SK-N-SH treated with all-trans-retinoic acid at 6 μM for 48 hours (cell line): ENCODE measurements at regions not wholly inside any gene's neighbourhood (a gene's known extent, or its start where the extent isn't known, plus 50 kb on each side); places are given as distances from the start of the nearest gene placed in this dataset.
A peak's percentile ranks its signal among the peaks of the same experiment; 100 is the strongest.
"Not testable (repeated sequence)": the region's sequence is repeated elsewhere in the genome, so short reads cannot be mapped to it uniquely, and the experiment has no call there.

Experiments used
- ATAC-seq: fragments of 200-7000 bp; cut with Tn5 transposase; 3 replicates; pipeline ENCODE4 v1.9.1; 2020; ENCODE audit warnings: mild to moderate bottlenecking, moderate library complexity
- ARNTL ChIP-seq: fragments of 450-650 bp; formaldehyde crosslinking; IDR thresholded peaks from 2 replicates; pipeline ENCODE4 v1.5.0; 2020; ENCODE audit warnings: low read depth, mild to moderate bottlenecking, moderate library complexity, borderline replicate concordance
- BACH2 ChIP-seq: fragments of 250-450 bp; sonication (Bioruptor Pico); IDR thresholded peaks from 2 replicates; pipeline ENCODE4 v1.9.0; 2021; ENCODE audit warnings: mild to moderate bottlenecking, borderline replicate concordance
- CSDC2 ChIP-seq: fragments of 250-450 bp; sonication (Bioruptor Pico); IDR thresholded peaks from 2 replicates; pipeline ENCODE4 v1.5.0; 2020; ENCODE audit warnings: mild to moderate bottlenecking, moderate library complexity
- CSRNP3 ChIP-seq: fragments of 250-450 bp; sonication (Bioruptor Pico); IDR thresholded peaks from 2 replicates; pipeline ENCODE4 v1.5.1; 2021; ENCODE audit warnings: mild to moderate bottlenecking, moderate library complexity
- ESRRG ChIP-seq: fragments of 250-450 bp; sonication (Bioruptor Pico); IDR thresholded peaks from 2 replicates; pipeline ENCODE4 v1.6.1; 2021; ENCODE audit warnings: mild to moderate bottlenecking
- GLIS3 ChIP-seq: fragments of 250-450 bp; sonication (Bioruptor Pico); IDR thresholded peaks from 2 replicates; pipeline ENCODE4 v1.5.0; 2020; ENCODE audit warnings: mild to moderate bottlenecking, moderate library complexity
- OSR1 ChIP-seq: fragments of 250-450 bp; sonication (Bioruptor Pico); IDR thresholded peaks from 2 replicates; pipeline ENCODE4 v1.8.0; 2022; ENCODE audit warnings: moderate library complexity, mild to moderate bottlenecking, inconsistent platforms
- POU6F1 ChIP-seq: fragments of 250-450 bp; sonication (Bioruptor Pico); IDR thresholded peaks from 2 replicates; pipeline ENCODE4 v1.8.0; 2021; ENCODE audit warnings: low read depth, mild to moderate bottlenecking, moderate library complexity, borderline replicate concordance
- PPARA ChIP-seq: fragments of 250-450 bp; sonication (Bioruptor Pico); IDR thresholded peaks from 2 replicates; pipeline ENCODE4 v1.5.0; 2020; ENCODE audit warnings: mild to moderate bottlenecking, borderline replicate concordance
- RARB ChIP-seq: fragments of 250-450 bp; sonication (Bioruptor Pico); IDR thresholded peaks from 2 replicates; pipeline ENCODE4 v1.8.0; 2021; ENCODE audit warnings: mild to moderate bottlenecking, moderate library complexity
- TCF4 ChIP-seq: fragments of 250-450 bp; sonication (Bioruptor Pico); IDR thresholded peaks from 2 replicates; pipeline ENCODE4 v1.8.0; 2021; ENCODE audit warnings: mild to moderate bottlenecking, moderate library complexity, borderline replicate concordance
- TOX ChIP-seq: fragments of 250-450 bp; sonication (Bioruptor Pico); IDR thresholded peaks from 2 replicates; pipeline ENCODE4 v1.8.0; 2021; ENCODE audit warnings: mild to moderate bottlenecking, moderate library complexity, borderline replicate concordance
- ZC3H10 ChIP-seq: fragments of 250-450 bp; sonication (Bioruptor Pico); IDR thresholded peaks from 2 replicates; pipeline ENCODE4 v1.5.1; 2021; ENCODE audit warnings: mild to moderate bottlenecking, moderate library complexity
- ZFP3 ChIP-seq: fragments of 250-450 bp; sonication (Bioruptor Pico); IDR thresholded peaks from 2 replicates; pipeline ENCODE4 v1.5.0; 2020; ENCODE audit warnings: mild to moderate bottlenecking, moderate library complexity
- ZFP30 ChIP-seq: fragments of 450-650 bp; formaldehyde crosslinking; IDR thresholded peaks from 2 replicates; pipeline ENCODE4 v1.5.0; 2022; ENCODE audit warnings: mild to moderate bottlenecking, moderate library complexity
- ZNF565 ChIP-seq: fragments of 450-650 bp; formaldehyde crosslinking; conservative IDR thresholded peaks from 2 replicates; pipeline ENCODE4 v1.5.0; 2020; ENCODE audit warnings: low read depth, mild to moderate bottlenecking, moderate library complexity
- ZNF70 ChIP-seq: fragments of 450-650 bp; formaldehyde crosslinking; IDR thresholded peaks from 2 replicates; pipeline ENCODE4 v1.5.0; 2020; ENCODE audit warnings: mild to moderate bottlenecking, moderate library complexity
- ZNF8 ChIP-seq: fragments of 450-650 bp; formaldehyde crosslinking; IDR thresholded peaks from 2 replicates; pipeline ENCODE4 v1.5.0; 2020; ENCODE audit warnings: mild to moderate bottlenecking, moderate library complexity
- TF ChIP-seq, protein P1 (sequence below): fragments of 250-450 bp; sonication (Bioruptor Pico); IDR thresholded peaks from 2 replicates; pipeline ENCODE4 v1.5.0; 2020; ENCODE audit warnings: mild to moderate bottlenecking, moderate library complexity

GRCh38 chr4:118557298-118557851 is 127.8 kb upstream of the METTL14 start:
- ATAC-seq: no peak
- TF ChIP-seq ZFP3 (CRISPR knock-in tag) (no peak), ZC3H10 (CRISPR knock-in tag) (no peak), CSDC2 (CRISPR knock-in tag) (no peak), ZNF8 (no peak), GLIS3 (no peak), TCF4 (CRISPR knock-in tag) (no peak), ZNF565 (CRISPR knock-in tag) (no peak), OSR1 (CRISPR knock-in tag) (no peak), ESRRG (CRISPR knock-in tag) (no peak), TOX (CRISPR knock-in tag) (no peak), CSRNP3 (CRISPR knock-in tag) (no peak), ZFP30 (CRISPR knock-in tag) (no peak), ZNF70 (CRISPR knock-in tag) (no peak), POU6F1 (CRISPR knock-in tag) (no peak), BACH2 (CRISPR knock-in tag) (no peak), RARB (CRISPR knock-in tag) (no peak), PPARA (CRISPR knock-in tag) (no peak), ARNTL (CRISPR knock-in tag) (no peak)
- TF ChIP-seq, protein P1, sequence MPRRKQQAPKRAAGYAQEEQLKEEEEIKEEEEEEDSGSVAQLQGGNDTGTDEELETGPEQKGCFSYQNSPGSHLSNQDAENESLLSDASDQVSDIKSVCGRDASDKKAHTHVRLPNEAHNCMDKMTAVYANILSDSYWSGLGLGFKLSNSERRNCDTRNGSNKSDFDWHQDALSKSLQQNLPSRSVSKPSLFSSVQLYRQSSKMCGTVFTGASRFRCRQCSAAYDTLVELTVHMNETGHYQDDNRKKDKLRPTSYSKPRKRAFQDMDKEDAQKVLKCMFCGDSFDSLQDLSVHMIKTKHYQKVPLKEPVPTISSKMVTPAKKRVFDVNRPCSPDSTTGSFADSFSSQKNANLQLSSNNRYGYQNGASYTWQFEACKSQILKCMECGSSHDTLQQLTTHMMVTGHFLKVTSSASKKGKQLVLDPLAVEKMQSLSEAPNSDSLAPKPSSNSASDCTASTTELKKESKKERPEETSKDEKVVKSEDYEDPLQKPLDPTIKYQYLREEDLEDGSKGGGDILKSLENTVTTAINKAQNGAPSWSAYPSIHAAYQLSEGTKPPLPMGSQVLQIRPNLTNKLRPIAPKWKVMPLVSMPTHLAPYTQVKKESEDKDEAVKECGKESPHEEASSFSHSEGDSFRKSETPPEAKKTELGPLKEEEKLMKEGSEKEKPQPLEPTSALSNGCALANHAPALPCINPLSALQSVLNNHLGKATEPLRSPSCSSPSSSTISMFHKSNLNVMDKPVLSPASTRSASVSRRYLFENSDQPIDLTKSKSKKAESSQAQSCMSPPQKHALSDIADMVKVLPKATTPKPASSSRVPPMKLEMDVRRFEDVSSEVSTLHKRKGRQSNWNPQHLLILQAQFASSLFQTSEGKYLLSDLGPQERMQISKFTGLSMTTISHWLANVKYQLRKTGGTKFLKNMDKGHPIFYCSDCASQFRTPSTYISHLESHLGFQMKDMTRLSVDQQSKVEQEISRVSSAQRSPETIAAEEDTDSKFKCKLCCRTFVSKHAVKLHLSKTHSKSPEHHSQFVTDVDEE (CRISPR knock-in tag): no peak

GRCh38 chr4:118558188-118558587 is 127.0 kb upstream of the METTL14 start:
- not testable (repeated sequence) for ATAC-seq

DNA sequence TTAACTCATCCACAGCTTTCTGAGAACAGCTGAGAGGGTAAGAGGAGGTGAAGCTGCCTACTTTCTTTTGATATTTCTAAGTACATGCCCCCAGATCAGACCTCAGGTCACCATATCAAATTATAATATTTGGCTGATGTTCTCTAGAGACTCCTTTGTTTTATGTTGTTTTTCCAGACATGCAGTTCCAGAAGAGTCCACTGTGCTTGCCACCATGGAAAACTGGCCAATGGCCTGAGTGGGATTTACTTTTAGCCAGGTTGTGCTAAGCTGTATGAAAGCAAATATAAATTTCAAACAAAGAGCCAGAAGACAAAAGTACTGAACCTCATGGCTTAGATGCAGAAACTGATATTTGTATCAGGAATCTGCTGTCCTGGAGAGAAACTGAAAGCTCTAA is 123.6 kb upstream of the METTL14 start:
- peak; percentile 59; the same call in 2 of the 3 replicates for ATAC-seq

DNA sequence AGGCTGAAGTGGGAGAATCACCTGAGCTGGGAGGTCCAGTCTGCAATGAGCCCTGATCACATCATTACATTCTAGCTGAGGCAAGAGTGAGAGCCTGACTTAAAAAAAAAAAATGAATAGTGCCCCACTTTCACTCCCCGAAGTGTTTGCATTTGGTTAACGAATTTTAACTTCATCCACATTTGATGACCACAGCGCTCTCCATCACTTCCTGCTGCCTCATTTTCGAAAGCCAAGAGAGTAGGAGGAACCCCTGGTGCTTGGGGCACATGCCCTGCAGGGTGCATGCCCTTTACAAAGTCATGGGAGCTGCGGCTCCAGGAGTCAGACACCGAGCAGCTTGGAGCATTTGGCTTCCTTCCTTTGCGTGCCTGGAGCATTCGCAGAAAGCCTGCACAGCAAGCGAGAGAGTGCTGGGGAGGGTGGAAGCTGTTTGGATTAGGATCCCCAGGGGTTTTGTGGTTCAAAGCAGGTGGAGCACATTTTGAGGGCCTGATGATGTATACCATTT is 119.1 kb upstream of the METTL14 start:
- not testable (repeated sequence) for ATAC-seq

- ATAC-seq: not testable (repeated sequence)
Measured at GRCh38 chr4:118572991-118573390, 112.2 kb upstream of the METTL14 start.

GRCh38 chr4:118574251-118574913 is 110.8 kb upstream of the METTL14 start:
- not testable (repeated sequence) for ATAC-seq

- not testable (repeated sequence) for ATAC-seq
Measured at GRCh38 chr4:118575057-118575456, 110.1 kb upstream of the METTL14 start.

GRCh38 chr4:118575726-118576125 is 109.5 kb upstream of the METTL14 start:
- not testable (repeated sequence) for ATAC-seq

DNA sequence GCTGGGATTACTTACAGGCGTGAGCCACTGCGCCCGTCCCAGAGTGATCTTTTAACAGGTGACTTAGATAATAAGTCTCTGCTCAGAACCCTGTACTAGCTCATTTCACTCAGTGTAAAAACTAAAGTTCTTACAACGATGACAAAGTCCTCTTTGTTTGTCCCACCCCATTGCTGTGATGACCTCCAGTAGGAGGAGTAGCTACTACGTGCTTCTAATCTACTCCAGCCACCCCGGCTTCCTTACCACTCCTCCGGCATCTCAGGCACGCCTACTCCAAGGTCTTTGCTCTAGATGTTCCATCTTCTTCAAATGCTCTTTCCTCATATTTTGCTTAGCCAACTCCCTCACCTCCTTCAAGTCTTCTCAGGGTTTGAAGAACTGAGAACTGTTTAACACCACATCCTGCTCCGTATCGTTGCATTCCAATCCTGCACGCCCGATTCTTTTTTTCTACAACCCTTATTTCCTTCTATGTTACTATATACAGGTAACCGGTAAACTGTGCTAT is 108.4 kb upstream of the METTL14 start:
- ATAC-seq: not testable (repeated sequence)
